Chondrocyte (in vitro differentiated cells): ENCODE measurements at regions not wholly inside any gene's neighbourhood (a gene's known extent, or its start where the extent isn't known, plus 50 kb on each side); places are given as distances from the start of the nearest gene placed in this dataset.

Experiments used
- DNase-seq: peaks from one replicate; pipeline ENCODE4 v3.0.0; 2021; ENCODE audit warnings: mixed read lengths, low spot score
- H3K27ac Mint-ChIP-seq: one replicate; pipeline ENCODE4 v1.8.0; 2021; ENCODE audit warnings: mild to moderate bottlenecking, moderate library complexity, mixed read lengths; ENCODE audit not compliant: unreplicated experiment
- H3K27me3 Mint-ChIP-seq: 2 replicates; pipeline ENCODE4 v1.8.0; 2021; ENCODE audit warnings: low read depth, mixed read lengths
- H3K36me3 Mint-ChIP-seq: 2 replicates; pipeline ENCODE4 v1.8.0; 2021; ENCODE audit warnings: low read depth, mixed read lengths
- H3K4me1 Mint-ChIP-seq: 2 replicates; pipeline ENCODE4 v1.8.0; 2021; ENCODE audit warnings: low read depth, mild to moderate bottlenecking, mixed read lengths
- H3K4me3 Mint-ChIP-seq: one replicate; pipeline ENCODE4 v1.8.0; 2021; ENCODE audit warnings: mild to moderate bottlenecking, moderate library complexity, mixed read lengths; ENCODE audit not compliant: unreplicated experiment
- H3K9me3 Mint-ChIP-seq: 2 replicates; pipeline ENCODE4 v1.8.0; 2021; ENCODE audit warnings: low read depth, mixed read lengths
- TF ChIP-seq, protein P1 (sequence below): fragments of 200-600 bp; sonication (generic); IDR thresholded peaks from 2 replicates; pipeline ENCODE4 v1.5.0; 2021; ENCODE audit warnings: antibody characterized with exemption, mild to moderate bottlenecking, moderate library complexity

DNA sequence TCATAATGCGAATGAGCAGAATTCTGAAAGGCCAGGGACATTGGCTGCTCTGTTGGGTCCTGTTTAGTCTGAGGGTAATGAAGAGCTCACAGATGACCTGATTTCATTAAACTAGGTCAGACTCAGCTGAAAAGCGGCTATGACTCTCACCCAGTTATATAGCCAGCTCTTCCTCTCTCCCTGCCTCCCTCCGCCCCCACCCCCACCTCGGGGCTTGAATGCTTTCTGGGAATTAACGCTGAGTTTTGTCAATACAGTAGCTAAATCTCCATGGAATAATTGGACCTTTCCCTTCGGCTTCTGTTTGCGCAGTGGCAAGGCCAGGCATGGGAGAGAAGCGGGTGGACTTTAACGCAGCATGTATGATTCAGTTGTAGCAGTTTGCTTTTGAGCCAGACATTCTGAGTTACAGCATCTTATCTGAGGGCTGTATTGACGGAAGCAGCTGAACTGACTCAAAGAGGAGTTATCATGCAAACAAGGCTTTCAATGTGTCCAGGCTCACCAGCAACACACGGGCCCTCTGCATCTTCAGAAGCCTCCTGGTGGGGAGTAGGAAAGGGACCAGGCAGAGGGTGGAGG lies 110.6 kb downstream of the MYCN start:
- Mint-ChIP-seq H3K4me3 (no peak overlapping the region), H3K27me3 (no peaks in the 10 kb centered on the region), H3K36me3 (no peaks in the 10 kb centered on the region), H3K4me1 (no peaks in the 10 kb centered on the region), H3K27ac (no peak overlapping the region), H3K9me3 (peaks cover 5% of the 10 kb centered on the region)
- TF ChIP-seq, protein P1, sequence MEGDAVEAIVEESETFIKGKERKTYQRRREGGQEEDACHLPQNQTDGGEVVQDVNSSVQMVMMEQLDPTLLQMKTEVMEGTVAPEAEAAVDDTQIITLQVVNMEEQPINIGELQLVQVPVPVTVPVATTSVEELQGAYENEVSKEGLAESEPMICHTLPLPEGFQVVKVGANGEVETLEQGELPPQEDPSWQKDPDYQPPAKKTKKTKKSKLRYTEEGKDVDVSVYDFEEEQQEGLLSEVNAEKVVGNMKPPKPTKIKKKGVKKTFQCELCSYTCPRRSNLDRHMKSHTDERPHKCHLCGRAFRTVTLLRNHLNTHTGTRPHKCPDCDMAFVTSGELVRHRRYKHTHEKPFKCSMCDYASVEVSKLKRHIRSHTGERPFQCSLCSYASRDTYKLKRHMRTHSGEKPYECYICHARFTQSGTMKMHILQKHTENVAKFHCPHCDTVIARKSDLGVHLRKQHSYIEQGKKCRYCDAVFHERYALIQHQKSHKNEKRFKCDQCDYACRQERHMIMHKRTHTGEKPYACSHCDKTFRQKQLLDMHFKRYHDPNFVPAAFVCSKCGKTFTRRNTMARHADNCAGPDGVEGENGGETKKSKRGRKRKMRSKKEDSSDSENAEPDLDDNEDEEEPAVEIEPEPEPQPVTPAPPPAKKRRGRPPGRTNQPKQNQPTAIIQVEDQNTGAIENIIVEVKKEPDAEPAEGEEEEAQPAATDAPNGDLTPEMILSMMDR = no peak
- no peak for DNase-seq

GRCh38 chr2:16050261-16050907 lies 110.0 kb downstream of the MYCN start:
- no peak for DNase-seq
- Mint-ChIP-seq H3K9me3 (peaks cover 5% of the 10 kb centered on the region), H3K4me1 (no peaks in the 10 kb centered on the region), H3K27me3 (no peaks in the 10 kb centered on the region), H3K36me3 (no peaks in the 10 kb centered on the region), H3K4me3 (no peak overlapping the region), H3K27ac (no peak overlapping the region)
- TF ChIP-seq, protein P1 = no peak

- H3K27me3 Mint-ChIP-seq = no peaks in the 10 kb centered on the region
- H3K36me3 Mint-ChIP-seq = no peaks in the 10 kb centered on the region
- peaks cover 5% of the 10 kb centered on the region for H3K9me3 Mint-ChIP-seq
- TF ChIP-seq, protein P1 = no peak
- no peak overlapping the region for H3K4me3 Mint-ChIP-seq
- H3K27ac Mint-ChIP-seq = no peak overlapping the region
- DNase-seq = no peak
- H3K4me1 Mint-ChIP-seq = no peaks in the 10 kb centered on the region
Measured at GRCh38 chr2:16049406-16049805, 109.1 kb downstream of the MYCN start.

GRCh38 chr2:16048466-16048865 lies 108.1 kb downstream of the MYCN start:
- H3K36me3 Mint-ChIP-seq = no peaks in the 10 kb centered on the region

DNA sequence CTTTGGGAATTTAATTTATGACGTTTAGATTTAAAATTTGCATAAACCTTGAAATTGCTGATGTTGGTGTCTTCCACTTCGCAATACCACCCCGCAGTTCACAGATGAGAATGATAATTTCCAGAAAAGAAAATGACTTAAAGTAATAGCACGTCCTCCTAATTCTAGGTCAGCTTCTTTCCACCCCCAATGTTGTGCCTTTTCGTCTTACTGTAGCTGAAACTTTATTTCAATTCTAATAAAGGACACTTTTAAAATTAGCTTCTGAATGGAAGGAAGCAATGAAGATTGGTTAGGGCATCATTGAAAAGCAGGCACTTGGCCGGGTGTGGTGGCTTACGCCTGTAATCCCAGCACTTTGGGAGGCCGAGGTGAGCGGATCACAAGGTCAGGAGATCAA lies 107.4 kb downstream of the MYCN start:
- TF ChIP-seq, protein P1 = no peak
- peaks cover 5% of the 10 kb centered on the region for H3K9me3 Mint-ChIP-seq
- H3K4me1 Mint-ChIP-seq = no peaks in the 10 kb centered on the region
- H3K4me3 Mint-ChIP-seq = no peak overlapping the region
- H3K36me3 Mint-ChIP-seq = no peaks in the 10 kb centered on the region
- no peak for DNase-seq
- no peaks in the 10 kb centered on the region for H3K27me3 Mint-ChIP-seq
- no peak overlapping the region for H3K27ac Mint-ChIP-seq

More at GRCh38 chr2:16048466-16048865, 108.1 kb downstream of the MYCN start:
- H3K27me3 Mint-ChIP-seq = no peaks in the 10 kb centered on the region
- no peak overlapping the region for H3K27ac Mint-ChIP-seq
- H3K9me3 Mint-ChIP-seq = peaks cover 5% of the 10 kb centered on the region
- TF ChIP-seq, protein P1 = no peak
- no peak overlapping the region for H3K4me3 Mint-ChIP-seq
- DNase-seq = no peak
- no peaks in the 10 kb centered on the region for H3K4me1 Mint-ChIP-seq
